ENCODE measurements at regions not wholly inside any gene's neighbourhood (a gene's known extent, or its start where the extent isn't known, plus 50 kb on each side); places are given as distances from the start of the nearest gene placed in this dataset.
"Not testable (repeated sequence)": the region's sequence is repeated elsewhere in the genome, so short reads cannot be mapped to it uniquely, and the experiment has no call there.

DNA sequence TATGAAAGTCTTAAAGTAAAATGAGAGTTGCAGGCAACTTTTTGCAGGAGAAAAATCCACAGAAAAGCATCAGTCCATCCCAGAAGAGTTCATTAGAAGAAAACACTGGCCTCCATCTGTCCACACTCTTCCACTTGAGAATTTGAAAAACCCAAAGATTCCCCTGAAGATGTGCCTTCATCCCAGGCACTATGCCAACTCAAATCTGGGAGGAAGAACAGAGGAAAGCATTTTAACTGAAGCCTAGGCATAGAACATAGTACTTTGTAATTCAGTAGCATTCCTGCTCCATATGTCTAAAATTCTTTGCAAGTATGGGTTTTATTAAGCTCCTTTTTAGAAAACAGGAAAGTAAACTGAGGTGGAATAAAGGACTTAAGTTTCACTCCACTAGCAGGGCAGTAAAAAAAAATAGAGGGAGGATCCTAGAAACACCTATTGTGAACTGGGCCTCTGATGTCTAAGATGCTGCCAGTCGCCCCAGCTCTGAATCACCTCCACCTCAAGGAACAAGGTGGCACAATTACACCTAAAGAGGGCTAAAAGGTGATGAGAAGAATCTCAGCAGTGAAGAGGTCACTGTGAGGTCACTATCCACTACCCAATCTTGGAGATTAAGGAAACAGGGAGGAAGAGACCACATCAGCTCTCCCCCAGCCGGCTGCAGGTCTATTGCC is 141.9 kb upstream of the FAM241A start:
- H3K27ac ChIP-seq (ENCODE audit: low read depth, low read length) = no peak overlapping the region
- H3K4me1 ChIP-seq (ENCODE audit: control insufficient read depth, insufficient read depth, low read length, unreplicated experiment) = no peaks in the 10 kb centered on the region
- peaks cover 49% of the 10 kb centered on the region for H3K27me3 ChIP-seq (ENCODE audit: insufficient read depth, low read length)
- no peak overlapping the region for H2AFZ ChIP-seq (ENCODE audit: low read length, unreplicated experiment)
- H3K4me3 ChIP-seq (ENCODE audit: low read depth, low read length) = no peak overlapping the region
- no peaks in the 10 kb centered on the region for H3K79me2 ChIP-seq (ENCODE audit: control insufficient read depth, insufficient read depth, low read length, unreplicated experiment)
- H3K36me3 ChIP-seq (ENCODE audit: insufficient read depth, low read length) = no peaks in the 10 kb centered on the region

DNA sequence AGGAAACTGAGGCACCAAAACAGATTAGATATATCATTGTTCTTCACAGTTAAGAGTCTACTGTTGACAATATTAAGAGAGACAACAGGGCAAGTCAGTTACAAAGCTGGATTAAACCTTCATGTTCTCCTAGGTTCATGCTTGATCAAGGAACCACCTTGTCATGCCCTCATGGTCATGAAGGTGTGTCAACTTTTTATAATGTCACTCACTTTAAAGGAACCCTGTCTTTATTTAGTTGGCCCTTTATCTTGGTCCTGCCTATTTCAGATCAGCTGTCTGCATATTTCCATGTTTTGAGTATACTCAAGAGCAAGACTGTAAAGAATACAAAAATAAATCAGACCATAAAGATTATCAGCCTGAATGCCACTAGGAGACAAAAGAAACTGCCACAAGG is 140.2 kb upstream of the FAM241A start:
- Histone ChIP-seq H3K36me3 (ENCODE audit: insufficient read depth, low read length) (no peaks in the 10 kb centered on the region), H3K4me1 (ENCODE audit: control insufficient read depth, insufficient read depth, low read length, unreplicated experiment) (no peaks in the 10 kb centered on the region), H3K27me3 (ENCODE audit: insufficient read depth, low read length) (peaks cover 46% of the 10 kb centered on the region), H3K79me2 (ENCODE audit: control insufficient read depth, insufficient read depth, low read length, unreplicated experiment) (no peaks in the 10 kb centered on the region), H2AFZ (ENCODE audit: low read length, unreplicated experiment) (no peak overlapping the region), H3K4me3 (ENCODE audit: low read depth, low read length) (no peak overlapping the region), H3K27ac (ENCODE audit: low read depth, low read length) (no peak overlapping the region)

GRCh38 chr4:112007391-112007790 is 137.9 kb upstream of the FAM241A start:
- Histone ChIP-seq H3K4me3 (ENCODE audit: low read depth, low read length) (no peak overlapping the region), H3K27me3 (ENCODE audit: insufficient read depth, low read length) (peaks cover 37% of the 10 kb centered on the region), H3K36me3 (ENCODE audit: insufficient read depth, low read length) (no peaks in the 10 kb centered on the region), H3K27ac (ENCODE audit: low read depth, low read length) (no peak overlapping the region), H2AFZ (ENCODE audit: low read length, unreplicated experiment) (no peak overlapping the region), H3K79me2 (ENCODE audit: control insufficient read depth, insufficient read depth, low read length, unreplicated experiment) (no peaks in the 10 kb centered on the region), H3K4me1 (ENCODE audit: control insufficient read depth, insufficient read depth, low read length, unreplicated experiment) (no peaks in the 10 kb centered on the region)

DNA sequence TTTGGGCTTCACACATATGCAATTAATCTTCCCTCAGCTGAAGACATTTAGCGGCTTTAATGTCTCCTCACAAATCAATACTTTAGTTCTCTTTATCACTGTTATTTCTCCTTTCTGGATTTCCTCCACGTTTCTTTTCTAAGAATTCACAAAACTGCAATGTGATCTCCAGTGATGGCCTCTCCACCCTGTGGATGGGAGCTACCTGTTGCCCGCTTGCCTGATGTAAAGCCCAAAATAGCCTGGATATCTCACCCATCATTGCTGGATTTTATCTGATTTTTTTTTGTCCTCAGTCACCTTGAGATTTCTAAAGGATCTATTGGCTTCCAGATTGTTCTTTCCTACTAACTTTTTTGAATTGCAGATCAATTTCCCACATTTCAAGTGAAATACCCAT is 129.3 kb upstream of the FAM241A start:
- Histone ChIP-seq H3K27ac (ENCODE audit: low read depth, low read length) (no peak overlapping the region), H3K79me2 (ENCODE audit: control insufficient read depth, insufficient read depth, low read length, unreplicated experiment) (no peaks in the 10 kb centered on the region), H3K4me3 (ENCODE audit: low read depth, low read length) (no peak overlapping the region), H3K27me3 (ENCODE audit: insufficient read depth, low read length) (peaks cover 56% of the 10 kb centered on the region), H2AFZ (ENCODE audit: low read length, unreplicated experiment) (no peak overlapping the region), H3K36me3 (ENCODE audit: insufficient read depth, low read length) (no peaks in the 10 kb centered on the region), H3K4me1 (ENCODE audit: control insufficient read depth, insufficient read depth, low read length, unreplicated experiment) (no peaks in the 10 kb centered on the region)

- Histone ChIP-seq H3K4me3 (ENCODE audit: low read depth, low read length) (no peak overlapping the region), H3K79me2 (ENCODE audit: control insufficient read depth, insufficient read depth, low read length, unreplicated experiment) (no peaks in the 10 kb centered on the region), H3K4me1 (ENCODE audit: control insufficient read depth, insufficient read depth, low read length, unreplicated experiment) (no peaks in the 10 kb centered on the region), H3K36me3 (ENCODE audit: insufficient read depth, low read length) (no peaks in the 10 kb centered on the region), H3K27ac (ENCODE audit: low read depth, low read length) (no peak overlapping the region), H3K27me3 (ENCODE audit: insufficient read depth, low read length) (peaks cover 83% of the 10 kb centered on the region), H2AFZ (ENCODE audit: low read length, unreplicated experiment) (no peak overlapping the region)
These were observed 121.8 kb upstream of the FAM241A start for GRCh38 chr4:112023402-112023950.

- Histone ChIP-seq H3K27me3 (ENCODE audit: insufficient read depth, low read length) (peaks cover 86% of the 10 kb centered on the region), H3K79me2 (ENCODE audit: control insufficient read depth, insufficient read depth, low read length, unreplicated experiment) (no peaks in the 10 kb centered on the region), H3K4me1 (ENCODE audit: control insufficient read depth, insufficient read depth, low read length, unreplicated experiment) (no peaks in the 10 kb centered on the region), H3K27ac (ENCODE audit: low read depth, low read length) (no peak overlapping the region), H3K36me3 (ENCODE audit: insufficient read depth, low read length) (no peaks in the 10 kb centered on the region), H3K4me3 (ENCODE audit: low read depth, low read length) (no peak overlapping the region), H2AFZ (ENCODE audit: low read length, unreplicated experiment) (no peak overlapping the region)
These were observed 119.2 kb upstream of the FAM241A start for GRCh38 chr4:112026058-112026457.

- Histone ChIP-seq H3K79me2 (ENCODE audit: control insufficient read depth, insufficient read depth, low read length, unreplicated experiment) (no peaks in the 10 kb centered on the region), H3K27ac (ENCODE audit: low read depth, low read length) (no peak overlapping the region), H3K4me3 (ENCODE audit: low read depth, low read length) (no peak overlapping the region; the same call in 1 of the 2 replicates)
These were observed 115.5 kb upstream of the FAM241A start for GRCh38 chr4:112029771-112030171.

DNA sequence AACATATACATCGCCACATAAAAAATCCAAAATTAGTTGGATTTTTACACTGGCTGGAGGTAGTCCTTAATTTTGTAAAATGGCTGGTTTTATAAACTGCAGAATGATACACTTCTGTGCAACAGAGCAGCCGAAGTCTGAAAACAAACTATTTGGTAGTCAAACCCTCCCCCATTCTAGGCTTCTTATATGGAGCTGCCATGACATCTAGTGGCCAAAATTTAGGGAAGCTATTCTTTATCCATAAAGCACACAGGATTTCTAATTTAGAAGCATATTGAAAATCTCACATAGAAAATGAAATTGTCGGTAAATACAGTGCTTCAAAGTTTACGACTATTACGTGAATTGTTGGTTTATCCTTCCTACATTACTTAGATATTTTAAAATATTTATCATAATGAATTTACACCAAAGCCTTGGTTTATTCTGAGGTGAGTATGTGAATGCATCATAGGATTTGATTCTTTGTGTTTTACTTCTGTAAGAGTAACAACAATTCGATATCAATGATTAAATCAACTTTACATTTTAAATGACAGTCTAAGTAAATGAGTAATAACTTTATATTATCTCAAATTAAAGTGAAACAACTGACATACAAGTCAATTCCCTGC is 113.4 kb upstream of the FAM241A start:
- Histone ChIP-seq H2AFZ (ENCODE audit: low read length, unreplicated experiment) (no peak overlapping the region), H3K27me3 (ENCODE audit: insufficient read depth, low read length) (peaks cover 64% of the 10 kb centered on the region), H3K27ac (ENCODE audit: low read depth, low read length) (no peak overlapping the region), H3K79me2 (ENCODE audit: control insufficient read depth, insufficient read depth, low read length, unreplicated experiment) (no peaks in the 10 kb centered on the region), H3K4me3 (ENCODE audit: low read depth, low read length) (no peak overlapping the region), H3K4me1 (ENCODE audit: control insufficient read depth, insufficient read depth, low read length, unreplicated experiment) (no peaks in the 10 kb centered on the region), H3K36me3 (ENCODE audit: insufficient read depth, low read length) (no peaks in the 10 kb centered on the region)

More at GRCh38 chr4:112029771-112030171, 115.5 kb upstream of the FAM241A start:
- H3K4me1 ChIP-seq (ENCODE audit: control insufficient read depth, insufficient read depth, low read length, unreplicated experiment) = no peaks in the 10 kb centered on the region
- no peak overlapping the region for H2AFZ ChIP-seq (ENCODE audit: low read length, unreplicated experiment)
- H3K36me3 ChIP-seq (ENCODE audit: insufficient read depth, low read length) = no peaks in the 10 kb centered on the region
- H3K27me3 ChIP-seq (ENCODE audit: insufficient read depth, low read length) = peaks cover 72% of the 10 kb centered on the region

GRCh38 chr4:112036886-112037285 is 108.4 kb upstream of the FAM241A start:
- H3K4me3 ChIP-seq (ENCODE audit: low read depth, low read length) = no peak overlapping the region
- no peak overlapping the region for H2AFZ ChIP-seq (ENCODE audit: low read length, unreplicated experiment)
- H3K4me1 ChIP-seq (ENCODE audit: control insufficient read depth, insufficient read depth, low read length, unreplicated experiment) = no peaks in the 10 kb centered on the region
- H3K27ac ChIP-seq (ENCODE audit: low read depth, low read length) = no peak overlapping the region
- no peaks in the 10 kb centered on the region for H3K36me3 ChIP-seq (ENCODE audit: insufficient read depth, low read length)
- no peaks in the 10 kb centered on the region for H3K79me2 ChIP-seq (ENCODE audit: control insufficient read depth, insufficient read depth, low read length, unreplicated experiment)
- H3K27me3 ChIP-seq (ENCODE audit: insufficient read depth, low read length) = peaks cover 19% of the 10 kb centered on the region; the same call in 1 of the 2 replicates

DNA sequence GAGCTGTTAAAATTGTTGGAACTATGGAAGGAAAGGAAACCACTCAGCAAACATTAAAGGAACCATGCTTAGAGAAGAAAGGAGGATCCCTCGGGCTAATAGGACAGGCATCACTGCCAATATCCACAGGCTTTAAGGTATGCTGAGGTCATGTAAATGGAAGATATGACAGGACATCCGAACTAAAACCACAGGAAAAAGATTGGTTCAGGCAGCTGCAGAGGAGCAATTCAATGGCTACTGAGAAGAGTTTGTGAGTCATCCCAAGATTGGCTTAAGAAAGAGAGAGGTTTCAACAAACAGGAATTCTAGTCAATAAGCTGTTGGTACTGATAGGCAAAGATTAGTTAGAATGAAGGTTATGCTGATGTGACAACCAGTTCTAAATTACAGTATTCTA is 106.4 kb upstream of the FAM241A start:
- H3K4me1 ChIP-seq (ENCODE audit: control insufficient read depth, insufficient read depth, low read length, unreplicated experiment) = no peaks in the 10 kb centered on the region
- H3K27ac ChIP-seq (ENCODE audit: low read depth, low read length) = no peak overlapping the region
- peaks cover 15% of the 10 kb centered on the region; the same call in 1 of the 2 replicates for H3K27me3 ChIP-seq (ENCODE audit: insufficient read depth, low read length)
- no peaks in the 10 kb centered on the region for H3K36me3 ChIP-seq (ENCODE audit: insufficient read depth, low read length)
- H3K4me3 ChIP-seq (ENCODE audit: low read depth, low read length) = no peak overlapping the region
- no peak overlapping the region for H2AFZ ChIP-seq (ENCODE audit: low read length, unreplicated experiment)
- no peaks in the 10 kb centered on the region for H3K79me2 ChIP-seq (ENCODE audit: control insufficient read depth, insufficient read depth, low read length, unreplicated experiment)

- not testable (repeated sequence) for H3K36me3 ChIP-seq (ENCODE audit: insufficient read depth, low read length); H2AFZ ChIP-seq (ENCODE audit: low read length, unreplicated experiment); H3K27me3 ChIP-seq (ENCODE audit: insufficient read depth, low read length); H3K4me3 ChIP-seq (ENCODE audit: low read depth, low read length); H3K27ac ChIP-seq (ENCODE audit: low read depth, low read length); H3K4me1 ChIP-seq (ENCODE audit: control insufficient read depth, insufficient read depth, low read length, unreplicated experiment); H3K79me2 ChIP-seq (ENCODE audit: control insufficient read depth, insufficient read depth, low read length, unreplicated experiment)
These were observed 96.1 kb upstream of the FAM241A start for GRCh38 chr4:112049119-112049518.
